Chondrocyte (in vitro differentiated cells): ENCODE measurements at regions not wholly inside any gene's neighbourhood (a gene's known extent, or its start where the extent isn't known, plus 50 kb on each side); places are given as distances from the start of the nearest gene placed in this dataset.

Experiments
- DNase-seq: peaks from one replicate; pipeline ENCODE4 v3.0.0; 2021; ENCODE audit warnings: mixed read lengths, low spot score
- H3K27ac Mint-ChIP-seq: one replicate; pipeline ENCODE4 v1.8.0; 2021; ENCODE audit warnings: mild to moderate bottlenecking, moderate library complexity, mixed read lengths; ENCODE audit not compliant: unreplicated experiment
- H3K27me3 Mint-ChIP-seq: 2 replicates; pipeline ENCODE4 v1.8.0; 2021; ENCODE audit warnings: low read depth, mixed read lengths
- H3K36me3 Mint-ChIP-seq: 2 replicates; pipeline ENCODE4 v1.8.0; 2021; ENCODE audit warnings: low read depth, mixed read lengths
- H3K4me1 Mint-ChIP-seq: 2 replicates; pipeline ENCODE4 v1.8.0; 2021; ENCODE audit warnings: low read depth, mild to moderate bottlenecking, mixed read lengths
- H3K4me3 Mint-ChIP-seq: one replicate; pipeline ENCODE4 v1.8.0; 2021; ENCODE audit warnings: mild to moderate bottlenecking, moderate library complexity, mixed read lengths; ENCODE audit not compliant: unreplicated experiment
- H3K9me3 Mint-ChIP-seq: 2 replicates; pipeline ENCODE4 v1.8.0; 2021; ENCODE audit warnings: low read depth, mixed read lengths
- CTCF ChIP-seq: fragments of 200-600 bp; sonication (generic); IDR thresholded peaks from 2 replicates; pipeline ENCODE4 v1.5.0; 2021; ENCODE audit warnings: antibody characterized with exemption, mild to moderate bottlenecking, moderate library complexity

- Mint-ChIP-seq H3K4me3 (no peak overlapping the region), H3K27ac (peak overlapping the region; percentile 90), H3K36me3 (no peaks in the 10 kb centered on the region), H3K4me1 (peaks cover 35% of the 10 kb centered on the region), H3K9me3 (no peaks in the 10 kb centered on the region), H3K27me3 (no peaks in the 10 kb centered on the region)
- TF ChIP-seq CTCF: no peak
- DNase-seq: no peak
These were observed 115.9 kb downstream of the TTC32 start for GRCh38 chr2:19785867-19786266.

- no peaks in the 10 kb centered on the region for H3K9me3 Mint-ChIP-seq
- DNase-seq: no peak
- H3K27ac Mint-ChIP-seq: no peak overlapping the region
- peaks cover 32% of the 10 kb centered on the region for H3K4me1 Mint-ChIP-seq
- no peaks in the 10 kb centered on the region for H3K27me3 Mint-ChIP-seq
- no peaks in the 10 kb centered on the region for H3K36me3 Mint-ChIP-seq
- H3K4me3 Mint-ChIP-seq: no peak overlapping the region
- TF ChIP-seq CTCF: no peak
These were observed 116.3 kb downstream of the TTC32 start for GRCh38 chr2:19785447-19785846.

GRCh38 chr2:19784456-19784855 lies 117.3 kb downstream of the TTC32 start:
- Mint-ChIP-seq H3K4me1 (peaks cover 24% of the 10 kb centered on the region), H3K9me3 (no peaks in the 10 kb centered on the region), H3K27me3 (no peaks in the 10 kb centered on the region), H3K4me3 (no peak overlapping the region), H3K36me3 (peaks cover 1% of the 10 kb centered on the region), H3K27ac (no peak overlapping the region)
- DNase-seq: no peak
- TF ChIP-seq CTCF: no peak

- peaks cover 1% of the 10 kb centered on the region for H3K36me3 Mint-ChIP-seq
- H3K4me3 Mint-ChIP-seq: no peak overlapping the region
- peaks cover 24% of the 10 kb centered on the region for H3K4me1 Mint-ChIP-seq
- no peak for DNase-seq
- no peak for TF ChIP-seq CTCF
- H3K9me3 Mint-ChIP-seq: no peaks in the 10 kb centered on the region
- H3K27ac Mint-ChIP-seq: no peak overlapping the region
- no peaks in the 10 kb centered on the region for H3K27me3 Mint-ChIP-seq
These were observed 117.8 kb downstream of the TTC32 start for GRCh38 chr2:19783935-19784334.

- Mint-ChIP-seq H3K4me1 (peaks cover 28% of the 10 kb centered on the region), H3K27ac (no peak overlapping the region), H3K9me3 (no peaks in the 10 kb centered on the region), H3K36me3 (peaks cover 1% of the 10 kb centered on the region), H3K4me3 (no peak overlapping the region), H3K27me3 (no peaks in the 10 kb centered on the region)
- no peak for TF ChIP-seq CTCF
- DNase-seq: no peak
These were observed 124.8 kb downstream of the TTC32 start for GRCh38 chr2:19776941-19777514.
